ENCODE measurements at regions not wholly inside any gene's neighbourhood (a gene's known extent, or its start where the extent isn't known, plus 50 kb on each side); places are given as distances from the start of the nearest gene placed in this dataset.

GRCh38 chr9:31519826-31520225 lies 864.6 kb upstream of the ACO1 start:
- no peaks in the 10 kb centered on the region for H3F3A ChIP-seq (ENCODE audit: control insufficient read depth, insufficient read depth)
- no peak overlapping the region for H3K4me2 ChIP-seq (ENCODE audit: low read length)
- no peaks in the 10 kb centered on the region for H4K20me1 ChIP-seq (ENCODE audit: control insufficient read depth, insufficient read depth, low read depth, low read length)
- no peaks in the 10 kb centered on the region for H3K79me2 ChIP-seq (ENCODE audit: control insufficient read depth, low read length)
- H3K27ac ChIP-seq (ENCODE audit: low read depth, low read length), result no peak overlapping the region
- TF ChIP-seq EZH2phosphoT487 (IDR thresholded peaks at IDR 0.05; ENCODE audit: borderline replicate concordance, low read length), result no peak
- TF ChIP-seq, protein P1, sequence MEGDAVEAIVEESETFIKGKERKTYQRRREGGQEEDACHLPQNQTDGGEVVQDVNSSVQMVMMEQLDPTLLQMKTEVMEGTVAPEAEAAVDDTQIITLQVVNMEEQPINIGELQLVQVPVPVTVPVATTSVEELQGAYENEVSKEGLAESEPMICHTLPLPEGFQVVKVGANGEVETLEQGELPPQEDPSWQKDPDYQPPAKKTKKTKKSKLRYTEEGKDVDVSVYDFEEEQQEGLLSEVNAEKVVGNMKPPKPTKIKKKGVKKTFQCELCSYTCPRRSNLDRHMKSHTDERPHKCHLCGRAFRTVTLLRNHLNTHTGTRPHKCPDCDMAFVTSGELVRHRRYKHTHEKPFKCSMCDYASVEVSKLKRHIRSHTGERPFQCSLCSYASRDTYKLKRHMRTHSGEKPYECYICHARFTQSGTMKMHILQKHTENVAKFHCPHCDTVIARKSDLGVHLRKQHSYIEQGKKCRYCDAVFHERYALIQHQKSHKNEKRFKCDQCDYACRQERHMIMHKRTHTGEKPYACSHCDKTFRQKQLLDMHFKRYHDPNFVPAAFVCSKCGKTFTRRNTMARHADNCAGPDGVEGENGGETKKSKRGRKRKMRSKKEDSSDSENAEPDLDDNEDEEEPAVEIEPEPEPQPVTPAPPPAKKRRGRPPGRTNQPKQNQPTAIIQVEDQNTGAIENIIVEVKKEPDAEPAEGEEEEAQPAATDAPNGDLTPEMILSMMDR (IDR thresholded peaks at IDR 0.05; ENCODE audit: low read depth, low read length, poor library complexity, severe bottlenecking), result no peak
- H3K4me1 ChIP-seq (ENCODE audit: control insufficient read depth, low read length), result no peaks in the 10 kb centered on the region
- H3K9me2 ChIP-seq (replicated peaks; ENCODE audit: control insufficient read depth, low read length), result no peaks in the 10 kb centered on the region
- no peak overlapping the region for H3K4me3 ChIP-seq (ENCODE audit: low read length)
- H3K36me3 ChIP-seq (ENCODE audit: control insufficient read depth, low read length), result no peaks in the 10 kb centered on the region
- no peaks in the 10 kb centered on the region for H3K27me3 ChIP-seq (ENCODE audit: control insufficient read depth, low read length)
- no peaks in the 10 kb centered on the region for H3K9me3 ChIP-seq (ENCODE audit: control insufficient read depth, insufficient read depth, low read length)

DNA sequence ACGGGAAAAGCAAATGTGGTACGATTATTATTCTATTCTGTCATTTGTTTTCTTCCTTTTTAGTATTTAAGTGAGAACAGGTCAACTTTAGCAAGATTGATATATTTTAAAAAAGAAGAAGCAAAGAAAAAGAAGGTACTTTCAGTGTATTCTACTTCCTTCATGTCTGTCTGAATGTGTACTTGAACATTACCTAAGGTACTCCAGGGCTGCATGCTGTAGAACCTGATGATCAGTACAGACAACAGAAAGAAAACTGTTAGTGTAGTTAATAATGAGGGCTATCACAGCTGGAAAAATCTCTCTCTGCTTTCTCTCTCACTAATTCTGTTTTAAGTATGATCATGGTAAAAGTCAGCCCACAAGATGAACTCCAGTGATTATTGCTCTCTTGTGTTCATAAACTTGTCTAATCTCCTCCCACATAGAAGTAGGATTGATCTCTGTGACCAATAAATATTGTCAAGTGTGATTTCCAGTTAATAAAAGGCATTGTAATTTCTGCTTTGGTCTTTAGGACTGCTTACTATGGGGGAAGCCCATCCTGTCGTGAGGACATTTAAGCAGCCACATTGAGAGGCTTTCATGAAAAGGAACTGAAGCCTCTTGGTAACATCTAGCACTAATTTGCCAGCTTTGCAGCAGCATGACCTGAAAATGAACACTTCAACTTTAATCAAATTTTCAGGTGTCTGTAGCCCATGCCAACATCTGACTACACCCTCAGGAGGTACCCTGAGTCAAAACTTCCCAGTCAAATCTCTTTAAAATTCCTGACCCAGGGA lies 864.0 kb upstream of the ACO1 start:
- no peaks in the 10 kb centered on the region for H3K9me3 ChIP-seq (ENCODE audit: control insufficient read depth, insufficient read depth, low read length)
- H3K36me3 ChIP-seq (ENCODE audit: control insufficient read depth, low read length), result no peaks in the 10 kb centered on the region
- no peaks in the 10 kb centered on the region for H3F3A ChIP-seq (ENCODE audit: control insufficient read depth, insufficient read depth)
- no peak overlapping the region for H3K4me2 ChIP-seq (ENCODE audit: low read length)
- no peaks in the 10 kb centered on the region for H4K20me1 ChIP-seq (ENCODE audit: control insufficient read depth, insufficient read depth, low read depth, low read length)
- H3K9me2 ChIP-seq (replicated peaks; ENCODE audit: control insufficient read depth, low read length), result no peaks in the 10 kb centered on the region
- H3K79me2 ChIP-seq (ENCODE audit: control insufficient read depth, low read length), result no peaks in the 10 kb centered on the region
- no peaks in the 10 kb centered on the region for H3K4me1 ChIP-seq (ENCODE audit: control insufficient read depth, low read length)
- no peaks in the 10 kb centered on the region for H3K27me3 ChIP-seq (ENCODE audit: control insufficient read depth, low read length)
- H3K27ac ChIP-seq (ENCODE audit: low read depth, low read length), result no peak overlapping the region
- no peak overlapping the region for H3K4me3 ChIP-seq (ENCODE audit: low read length)
- no peak for TF ChIP-seq EZH2phosphoT487 (IDR thresholded peaks at IDR 0.05; ENCODE audit: borderline replicate concordance, low read length)
- TF ChIP-seq, protein P1 (IDR thresholded peaks at IDR 0.05; ENCODE audit: low read depth, low read length, poor library complexity, severe bottlenecking), result no peak

DNA sequence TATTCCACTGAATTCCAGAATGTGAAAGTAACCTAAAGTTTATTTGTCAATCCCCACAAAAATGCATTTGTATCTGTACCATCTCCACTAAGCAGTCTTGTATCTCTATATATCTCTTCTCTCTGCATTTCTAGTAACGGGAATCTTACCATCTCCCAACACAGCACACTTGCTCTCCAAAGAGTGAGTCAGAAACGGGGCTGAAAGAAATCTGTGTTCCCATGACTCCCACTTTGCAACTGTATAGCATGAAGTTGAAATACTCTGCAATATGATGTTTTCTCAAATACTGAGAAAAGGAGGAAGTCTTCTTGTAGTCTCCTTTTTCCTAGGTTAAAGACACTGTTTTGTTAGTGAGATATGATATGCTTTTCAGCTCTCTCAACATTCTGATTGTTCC lies 848.8 kb upstream of the ACO1 start:
- Histone ChIP-seq H3K36me3 (ENCODE audit: control insufficient read depth, low read length) (no peaks in the 10 kb centered on the region), H3K4me3 (ENCODE audit: low read length) (no peak overlapping the region), H3K27ac (ENCODE audit: low read depth, low read length) (no peak overlapping the region), H3K4me2 (ENCODE audit: low read length) (no peak overlapping the region), H3F3A (ENCODE audit: control insufficient read depth, insufficient read depth) (no peaks in the 10 kb centered on the region), H4K20me1 (ENCODE audit: control insufficient read depth, insufficient read depth, low read depth, low read length) (no peaks in the 10 kb centered on the region), H3K9me2 (replicated peaks; ENCODE audit: control insufficient read depth, low read length) (no peaks in the 10 kb centered on the region), H3K4me1 (ENCODE audit: control insufficient read depth, low read length) (no peaks in the 10 kb centered on the region), H3K27me3 (ENCODE audit: control insufficient read depth, low read length) (no peaks in the 10 kb centered on the region), H3K79me2 (ENCODE audit: control insufficient read depth, low read length) (no peaks in the 10 kb centered on the region), H3K9me3 (ENCODE audit: control insufficient read depth, insufficient read depth, low read length) (no peaks in the 10 kb centered on the region)
- no peak for TF ChIP-seq EZH2phosphoT487 (IDR thresholded peaks at IDR 0.05; ENCODE audit: borderline replicate concordance, low read length)
- TF ChIP-seq, protein P1 (IDR thresholded peaks at IDR 0.05; ENCODE audit: low read depth, low read length, poor library complexity, severe bottlenecking), result no peak

All from DOHH2 (cell line).